Tibial nerve (tissue), 4 donors: ENCODE measurements at regions not wholly inside any gene's neighbourhood (a gene's known extent, or its start where the extent isn't known, plus 50 kb on each side); places are given as distances from the start of the nearest gene placed in this dataset.

Experiments used
- DNase-seq, 2 donors: peaks; one replicate each; pipeline ENCODE4 v3.0.0-alpha.2; 2019; ENCODE audit warnings: low spot score in 2 of 2
- H3K27ac ChIP-seq, 4 donors: fragments of 200-600 bp; sonication (generic) in 3 of 4; one replicate each; pipeline ENCODE4 v1.5.1; 2017 to 2019; ENCODE audit warnings: mild to moderate bottlenecking in 1 of 4
- H3K27me3 ChIP-seq, 2 donors: fragments of 200-600 bp; sonication (generic) in 1 of 2; one replicate each; pipeline versions ENCODE4 v1.5.1 to v1.6.0; 2017 to 2019
- H3K36me3 ChIP-seq, 3 donors: fragments of 200-600 bp; sonication (generic); one replicate each; pipeline ENCODE4 v1.5.1; 2018 to 2019
- H3K4me1 ChIP-seq, 4 donors: fragments of 200-600 bp; sonication (generic) in 3 of 4; one replicate each; pipeline ENCODE4 v1.5.1; 2017 to 2019
- H3K4me3 ChIP-seq, 4 donors: fragments of 200-600 bp; sonication (generic) in 3 of 4; one replicate each; pipeline ENCODE4 v1.5.1; 2017 to 2019; ENCODE audit warnings: mild to moderate bottlenecking in 1 of 4, moderate library complexity in 1 of 4
- H3K9me3 ChIP-seq, 4 donors: fragments of 200-600 bp; sonication (generic) in 3 of 4; one replicate each; pipeline ENCODE4 v1.5.1; 2017 to 2019
- EP300 ChIP-seq, 2 donors: sonication (generic); formaldehyde crosslinking; IDR thresholded peaks; one replicate each; pipeline ENCODE4 v1.6.1; 2017; ENCODE audit warnings: antibody characterized with exemption in 2 of 2, mild to moderate bottlenecking in 1 of 2
- POLR2A ChIP-seq, 2 donors: fragments of 450-650 bp; IDR thresholded peaks; one replicate each; pipeline ENCODE4 v1.6.1; 2017; ENCODE audit warnings: antibody characterized with exemption in 2 of 2, mild to moderate bottlenecking in 2 of 2, moderate library complexity in 2 of 2
- WGBS, 2 donors: methylation state at CpG; one replicate each; pipeline ENCODE4 v1.1.5; 2018; 5-methylcytosine and 5-hydroxymethylcytosine counted together
- TF ChIP-seq, protein P1 (sequence below), 5 experiments: fragments of 200-600 bp in 3 of 5; fragments of 450-650 bp in 2 of 5; sonication (generic) in 3 of 5; IDR thresholded peaks; one replicate each; pipeline ENCODE4 v1.5.1; 2016 to 2019; ENCODE audit warnings: antibody characterized with exemption in 5 of 5, mild to moderate bottlenecking in 3 of 5, moderate library complexity in 2 of 5

DNA sequence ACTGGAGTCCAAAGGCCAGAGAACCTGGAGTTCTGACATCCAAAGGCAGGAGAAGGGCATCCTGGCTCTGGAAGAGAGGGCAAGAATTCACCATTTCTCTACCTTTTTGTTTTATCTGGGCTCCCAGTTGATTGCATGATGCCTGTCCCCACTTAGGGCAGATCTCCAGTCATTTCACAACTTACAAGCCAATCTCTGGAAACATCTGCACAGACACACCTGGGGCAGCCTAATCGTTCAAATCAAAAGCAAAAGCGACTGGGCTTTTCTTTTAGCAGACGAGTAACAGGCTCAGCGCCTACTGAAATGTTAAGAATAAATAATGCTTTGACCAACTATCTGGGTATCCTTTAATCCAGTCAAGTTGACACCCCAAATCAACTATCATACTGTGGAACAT is 136.0 kb upstream of the NPY2R start:
- H3K27ac ChIP-seq = no peak overlapping the region
- H3K9me3 ChIP-seq = no peaks in the 10 kb centered on the region
- no peak for DNase-seq
- TF ChIP-seq POLR2A (IDR thresholded peaks at IDR 0.05) (no peak), EP300 (IDR thresholded peaks at IDR 0.05) (no peak)
- TF ChIP-seq, protein P1, sequence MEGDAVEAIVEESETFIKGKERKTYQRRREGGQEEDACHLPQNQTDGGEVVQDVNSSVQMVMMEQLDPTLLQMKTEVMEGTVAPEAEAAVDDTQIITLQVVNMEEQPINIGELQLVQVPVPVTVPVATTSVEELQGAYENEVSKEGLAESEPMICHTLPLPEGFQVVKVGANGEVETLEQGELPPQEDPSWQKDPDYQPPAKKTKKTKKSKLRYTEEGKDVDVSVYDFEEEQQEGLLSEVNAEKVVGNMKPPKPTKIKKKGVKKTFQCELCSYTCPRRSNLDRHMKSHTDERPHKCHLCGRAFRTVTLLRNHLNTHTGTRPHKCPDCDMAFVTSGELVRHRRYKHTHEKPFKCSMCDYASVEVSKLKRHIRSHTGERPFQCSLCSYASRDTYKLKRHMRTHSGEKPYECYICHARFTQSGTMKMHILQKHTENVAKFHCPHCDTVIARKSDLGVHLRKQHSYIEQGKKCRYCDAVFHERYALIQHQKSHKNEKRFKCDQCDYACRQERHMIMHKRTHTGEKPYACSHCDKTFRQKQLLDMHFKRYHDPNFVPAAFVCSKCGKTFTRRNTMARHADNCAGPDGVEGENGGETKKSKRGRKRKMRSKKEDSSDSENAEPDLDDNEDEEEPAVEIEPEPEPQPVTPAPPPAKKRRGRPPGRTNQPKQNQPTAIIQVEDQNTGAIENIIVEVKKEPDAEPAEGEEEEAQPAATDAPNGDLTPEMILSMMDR (IDR thresholded peaks at IDR 0.05) = no peak
- no peak overlapping the region for H3K4me3 ChIP-seq
- H3K27me3 ChIP-seq = no peaks in the 10 kb centered on the region
- H3K4me1 ChIP-seq = no peaks in the 10 kb centered on the region
- H3K36me3 ChIP-seq = no peaks in the 10 kb centered on the region
- WGBS, 2 donors = 80 to 92% methylated on average over 4 of the region's 4 CpGs

DNA sequence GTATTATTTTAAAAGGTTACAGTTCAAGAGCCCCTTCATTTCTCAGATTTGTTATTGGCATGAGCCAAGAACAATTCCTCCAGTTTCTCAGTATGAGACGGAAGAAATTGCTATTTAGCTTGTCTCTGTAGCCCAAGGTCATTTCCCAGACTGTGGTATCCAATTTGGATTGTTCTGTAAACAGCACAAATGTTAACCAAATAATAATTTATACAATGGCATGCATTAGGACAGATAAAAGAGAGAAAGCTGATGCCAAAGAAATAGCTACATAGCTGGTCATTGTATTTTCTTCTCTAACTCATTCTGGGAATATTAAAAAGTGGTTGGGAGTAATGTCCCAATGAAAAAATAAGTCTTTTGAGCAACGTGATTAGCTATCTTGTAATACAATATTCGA is 134.6 kb upstream of the NPY2R start:
- no peak overlapping the region for H3K27ac ChIP-seq
- TF ChIP-seq EP300 (IDR thresholded peaks at IDR 0.05) = no peak
- no peaks in the 10 kb centered on the region for H3K36me3 ChIP-seq
- DNase-seq = no peak
- H3K4me1 ChIP-seq = no peaks in the 10 kb centered on the region
- H3K27me3 ChIP-seq = no peaks in the 10 kb centered on the region
- no peak overlapping the region for H3K4me3 ChIP-seq
- 24 to 25% methylated on average over 3 of the region's 3 CpGs for WGBS, 2 donors
- no peaks in the 10 kb centered on the region for H3K9me3 ChIP-seq

DNA sequence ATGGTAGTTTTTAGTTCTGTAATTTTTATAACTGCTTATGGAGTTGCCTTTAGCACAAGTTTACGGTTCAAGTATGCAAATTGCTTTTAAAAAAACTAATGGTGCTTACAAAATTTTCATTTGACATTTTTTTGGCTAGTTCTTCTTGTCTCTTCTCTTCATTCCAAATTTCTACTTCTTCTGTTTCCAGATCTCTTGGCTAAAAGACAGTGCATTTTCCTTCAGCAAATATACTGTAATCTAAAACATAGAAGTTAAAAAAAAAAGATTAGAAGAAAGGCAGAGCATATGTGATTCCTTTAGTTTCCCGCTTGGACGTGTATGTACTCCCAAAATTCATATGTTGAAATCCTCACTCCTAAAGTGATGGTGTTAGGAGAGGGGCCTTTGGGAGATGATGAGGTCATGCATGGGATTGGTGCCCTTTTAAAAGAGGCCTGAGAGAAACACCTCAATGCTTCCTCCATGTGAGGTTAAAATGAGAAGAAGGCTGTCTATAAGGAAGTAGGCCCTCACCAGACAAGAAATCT is 132.1 kb upstream of the NPY2R start:
- no peak for DNase-seq
- 81 to 91% methylated on average over 3 of the region's 3 CpGs for WGBS, 2 donors
- Histone ChIP-seq H3K27ac (no peak overlapping the region), H3K4me1 (peaks cover 0 to 4% (median 0%) of the 10 kb centered on the region in 4 donors), H3K27me3 (no peaks in the 10 kb centered on the region), H3K36me3 (no peaks in the 10 kb centered on the region), H3K9me3 (no peaks in the 10 kb centered on the region), H3K4me3 (no peak overlapping the region)
- no peak for TF ChIP-seq EP300 (IDR thresholded peaks at IDR 0.05)
- TF ChIP-seq, protein P1 (IDR thresholded peaks at IDR 0.05) = no peak
- no peak for TF ChIP-seq POLR2A (IDR thresholded peaks at IDR 0.05)

DNA sequence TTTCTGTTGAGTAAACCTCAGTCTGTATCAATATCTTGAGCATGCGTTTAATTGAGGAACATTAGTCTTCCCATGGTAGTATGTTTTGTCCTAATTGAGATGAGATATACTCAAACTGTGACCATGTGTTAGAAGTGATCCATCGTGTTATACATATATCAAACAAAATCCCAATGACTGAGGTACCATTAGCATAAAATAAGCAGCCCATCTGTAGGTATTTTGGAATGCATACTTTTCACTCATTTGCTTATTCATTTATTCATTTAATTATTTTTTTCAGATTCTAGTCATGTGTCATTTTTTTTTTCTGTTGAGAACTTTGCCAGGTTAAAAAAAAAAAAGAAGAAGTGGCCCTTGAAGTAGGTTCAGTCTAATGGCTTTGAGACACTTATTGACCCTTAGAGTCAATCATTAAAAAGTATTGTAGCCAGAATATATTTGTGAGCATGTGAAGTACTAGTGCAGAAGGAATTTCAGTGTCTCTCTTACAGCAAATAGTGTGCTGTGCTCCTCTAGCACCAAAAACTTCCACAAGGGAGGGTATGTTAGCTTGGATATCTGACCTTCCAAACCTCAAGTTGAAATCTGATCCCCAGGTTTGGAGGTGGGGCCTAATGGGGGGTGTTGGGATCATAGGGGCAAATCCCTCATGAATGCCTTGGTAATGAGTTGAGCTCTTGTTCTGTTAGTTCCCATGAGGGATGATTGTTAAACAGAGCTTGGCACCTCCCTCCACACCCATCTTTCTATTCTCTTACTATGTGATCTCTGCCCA is 130.8 kb upstream of the NPY2R start:
- Histone ChIP-seq H3K36me3 (no peaks in the 10 kb centered on the region), H3K9me3 (no peaks in the 10 kb centered on the region), H3K27ac (no peak overlapping the region), H3K4me3 (no peak overlapping the region), H3K27me3 (no peaks in the 10 kb centered on the region), H3K4me1 (peaks cover 0 to 4% (median 0%) of the 10 kb centered on the region in 4 donors)
- 94 to 97% methylated on average over 2 of the region's 2 CpGs for whole genome bisulfite sequencing, 2 donors
- no peak for DNase-seq
- TF ChIP-seq EP300 (IDR thresholded peaks at IDR 0.05) (no peak), POLR2A (IDR thresholded peaks at IDR 0.05) (no peak)
- TF ChIP-seq, protein P1 (IDR thresholded peaks at IDR 0.05) = no peak

DNA sequence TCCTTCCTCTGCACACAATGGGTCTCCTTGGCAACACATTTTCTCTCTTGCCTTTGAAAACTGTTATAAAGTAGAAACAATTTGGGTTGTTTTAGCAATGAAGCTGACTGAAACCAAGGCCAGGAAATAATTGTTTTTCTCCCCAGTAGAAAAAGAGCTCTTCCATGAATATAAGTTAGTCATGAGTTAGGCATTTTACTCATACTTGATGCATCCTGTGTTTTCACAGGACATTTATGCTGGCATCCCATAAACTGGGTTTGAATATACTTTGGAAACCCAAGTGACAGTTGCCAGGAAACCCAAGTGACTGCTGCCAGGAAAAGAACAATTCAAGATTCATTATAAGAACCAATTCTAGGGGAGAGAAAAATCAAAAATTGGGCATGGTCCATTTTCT is 128.6 kb upstream of the NPY2R start:
- no peak overlapping the region for H3K27ac ChIP-seq
- no peaks in the 10 kb centered on the region for H3K27me3 ChIP-seq
- TF ChIP-seq, protein P1 (IDR thresholded peaks at IDR 0.05) = no peak
- no peak for TF ChIP-seq EP300 (IDR thresholded peaks at IDR 0.05)
- no peak for TF ChIP-seq POLR2A (IDR thresholded peaks at IDR 0.05)
- no peak overlapping the region for H3K4me3 ChIP-seq
- no peak for DNase-seq
- peaks cover 0 to 4% (median 0%) of the 10 kb centered on the region in 4 donors for H3K4me1 ChIP-seq
- H3K36me3 ChIP-seq = no peaks in the 10 kb centered on the region
- no peaks in the 10 kb centered on the region for H3K9me3 ChIP-seq
